HG02623 (cell line): ENCODE measurements at regions not wholly inside any gene's neighbourhood (a gene's known extent, or its start where the extent isn't known, plus 50 kb on each side); places are given as distances from the start of the nearest gene placed in this dataset.

ENCODE experiments used
- ATAC-seq: cut with Tn5 transposase; IDR thresholded peaks from one replicate; pipeline ENCODE4 v1.9.1; 2021; ENCODE audit warnings: moderate library complexity; ENCODE audit not compliant: unreplicated experiment

- no peak for ATAC-seq
Measured at GRCh38 chr6:81484251-81484650, 268.2 kb downstream of the TENT5A start.

GRCh38 chr6:81480139-81480538 is 272.3 kb downstream of the TENT5A start:
- ATAC-seq: no peak

GRCh38 chr6:81476881-81477280 is 275.6 kb downstream of the TENT5A start:
- ATAC-seq: no peak

GRCh38 chr6:81475646-81476045 is 276.8 kb downstream of the TENT5A start:
- ATAC-seq: no peak

GRCh38 chr6:81465859-81466258 is 286.6 kb downstream of the TENT5A start:
- ATAC-seq: no peak

GRCh38 chr6:81456416-81456815 is 296.1 kb downstream of the TENT5A start:
- no peak for ATAC-seq

- ATAC-seq: no peak
Measured at GRCh38 chr6:81455641-81456040, 296.8 kb downstream of the TENT5A start.

- no peak for ATAC-seq
Measured at GRCh38 chr6:81451787-81452186, 300.7 kb downstream of the TENT5A start.

GRCh38 chr6:81450180-81450579 is 302.3 kb downstream of the TENT5A start:
- no peak for ATAC-seq

- no peak for ATAC-seq
Measured at GRCh38 chr6:81446509-81446908, 306.0 kb downstream of the TENT5A start.

- ATAC-seq: no peak
Measured at GRCh38 chr6:81439417-81439816, 313.1 kb downstream of the TENT5A start.

- no peak for ATAC-seq
Measured at GRCh38 chr6:81436990-81437389, 315.5 kb downstream of the TENT5A start.

- no peak for ATAC-seq
Measured at GRCh38 chr6:81413306-81413705, 339.2 kb downstream of the TENT5A start.

- no peak for ATAC-seq
Measured at GRCh38 chr6:81401970-81402690, 350.4 kb downstream of the TENT5A start.

GRCh38 chr6:81396916-81397315 is 355.6 kb downstream of the TENT5A start:
- no peak for ATAC-seq

- ATAC-seq: no peak
Measured at GRCh38 chr6:81387163-81387562, 365.3 kb downstream of the TENT5A start.

- ATAC-seq: no peak
Measured at GRCh38 chr6:81384921-81385320, 367.6 kb downstream of the TENT5A start.

GRCh38 chr6:81383472-81383871 is 369.0 kb downstream of the TENT5A start:
- no peak for ATAC-seq

GRCh38 chr6:81382852-81383251 is 369.6 kb downstream of the TENT5A start:
- ATAC-seq: no peak

- ATAC-seq: no peak
Measured at GRCh38 chr6:81381382-81381916, 371.0 kb downstream of the TENT5A start.

- ATAC-seq: no peak
Measured at GRCh38 chr6:81380718-81381338, 371.7 kb downstream of the TENT5A start.

GRCh38 chr6:81376745-81377144 is 375.7 kb downstream of the TENT5A start:
- ATAC-seq: no peak
